C1 segment of cervical spinal cord (tissue), 14 donors: ENCODE measurements at regions not wholly inside any gene's neighbourhood (a gene's known extent, or its start where the extent isn't known, plus 50 kb on each side); places are given as distances from the start of the nearest gene placed in this dataset.
"Not testable (repeated sequence)": the region's sequence is repeated elsewhere in the genome, so short reads cannot be mapped to it uniquely, and the experiment has no call there.

Source experiments
- DNase-seq, 14 donors: peaks; one replicate each; lab custom pipeline; 2025; lab: John Stamatoyannopoulos, UW

- no peak for DNase-seq
These were observed 256.3 kb upstream of the IRF2BP2 start for GRCh38 chr1:234866007-234866866.

- no peak for DNase-seq
These were observed 255.4 kb upstream of the IRF2BP2 start for GRCh38 chr1:234865171-234866006.

GRCh38 chr1:234864116-234864515 is 254.1 kb upstream of the IRF2BP2 start:
- no peak for DNase-seq

GRCh38 chr1:234863551-234863971 is 253.6 kb upstream of the IRF2BP2 start:
- no peak for DNase-seq

- peak in 11 of 14 donors; percentile 26 to 78 (median 59) for DNase-seq
These were observed 253.1 kb upstream of the IRF2BP2 start for GRCh38 chr1:234862944-234863515.

- DNase-seq = peak in 1 of 14 donors; percentile 57
These were observed 252.5 kb upstream of the IRF2BP2 start for GRCh38 chr1:234862360-234862943.

- DNase-seq = no peak
These were observed 251.8 kb upstream of the IRF2BP2 start for GRCh38 chr1:234861761-234862160.

- DNase-seq = no peak
These were observed 251.1 kb upstream of the IRF2BP2 start for GRCh38 chr1:234861024-234861620.

- DNase-seq = no peak
These were observed 248.7 kb upstream of the IRF2BP2 start for GRCh38 chr1:234858722-234859121.

- no peak for DNase-seq
These were observed 246.9 kb upstream of the IRF2BP2 start for GRCh38 chr1:234856845-234857245.

GRCh38 chr1:234855851-234856250 is 245.9 kb upstream of the IRF2BP2 start:
- no peak for DNase-seq

- DNase-seq = no peak
These were observed 244.7 kb upstream of the IRF2BP2 start for GRCh38 chr1:234854645-234855039.

- no peak for DNase-seq
These were observed 244.1 kb upstream of the IRF2BP2 start for GRCh38 chr1:234853906-234854644.

- DNase-seq = no peak
These were observed 242.7 kb upstream of the IRF2BP2 start for GRCh38 chr1:234852659-234853058.

GRCh38 chr1:234851450-234852438 is 241.8 kb upstream of the IRF2BP2 start:
- peak in 4 of 14 donors; percentile 18 to 23 (median 21) for DNase-seq

GRCh38 chr1:234849832-234850231 is 239.9 kb upstream of the IRF2BP2 start:
- no peak for DNase-seq

GRCh38 chr1:234848972-234849649 is 239.1 kb upstream of the IRF2BP2 start:
- peak in 1 of 14 donors; percentile 16 for DNase-seq

- not testable (repeated sequence) for DNase-seq
These were observed 236.8 kb upstream of the IRF2BP2 start for GRCh38 chr1:234846813-234847212.

GRCh38 chr1:234845836-234846235 is 235.9 kb upstream of the IRF2BP2 start:
- no peak for DNase-seq
